ENCODE measurements at regions not wholly inside any gene's neighbourhood (a gene's known extent, or its start where the extent isn't known, plus 50 kb on each side); places are given as distances from the start of the nearest gene placed in this dataset.

GRCh38 chr13:40220299-40220935 is 446.0 kb downstream of the FOXO1 start:
- no peak for DNase-seq (ENCODE audit: low spot score)

DNA sequence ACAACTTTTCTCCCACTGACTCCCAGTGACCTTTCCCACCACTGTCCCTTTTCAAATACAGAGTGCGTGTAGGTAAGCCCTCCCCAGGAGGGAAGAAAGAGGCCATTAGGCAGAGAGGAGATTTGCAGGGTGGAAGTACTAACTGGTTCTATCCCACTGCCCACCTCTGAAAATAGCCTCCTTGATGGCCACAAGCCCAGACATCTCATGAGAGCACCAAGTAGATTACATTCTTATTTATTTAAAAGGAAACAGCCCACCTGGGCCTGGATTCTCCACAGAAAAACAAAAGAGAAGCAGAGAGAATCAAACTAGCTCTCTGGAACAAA is 445.3 kb downstream of the FOXO1 start:
- no peak for DNase-seq (ENCODE audit: low spot score)

DNA sequence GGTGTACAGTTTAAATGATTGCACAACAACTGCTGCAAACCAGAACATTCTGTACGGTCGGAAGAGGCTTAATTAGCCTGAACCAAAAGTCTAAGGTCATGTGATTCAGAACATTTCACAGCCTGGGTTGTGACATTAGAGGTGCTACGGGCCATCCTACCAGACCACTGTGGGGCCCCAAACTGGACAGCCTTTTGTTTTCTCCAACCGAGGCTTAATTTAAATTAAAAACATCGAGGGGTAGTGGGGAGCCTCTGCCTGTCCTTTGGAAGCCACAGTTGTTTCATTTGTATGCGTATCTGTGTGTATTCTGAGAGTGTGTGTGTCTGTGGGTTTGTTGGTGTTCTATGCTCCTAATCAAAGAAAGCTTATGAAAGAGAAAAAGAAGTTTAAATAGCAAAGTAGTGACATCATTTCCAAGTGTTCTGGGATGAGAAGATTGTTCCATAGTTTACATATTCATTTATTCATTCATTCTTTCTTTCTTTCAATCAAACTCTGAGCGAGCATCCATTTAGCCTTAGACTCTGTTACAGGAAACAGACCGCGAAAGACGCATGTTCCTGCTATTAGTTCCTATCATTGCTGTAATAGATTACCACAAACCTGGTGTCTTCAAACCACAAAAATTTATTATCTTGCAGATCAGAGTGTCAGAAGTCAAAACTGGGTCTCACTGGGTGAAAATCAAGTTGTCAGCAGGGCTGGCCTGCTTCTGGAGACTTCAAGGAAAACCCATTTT is 444.8 kb downstream of the FOXO1 start:
- DNase-seq (ENCODE audit: low spot score) = peak; percentile 29

DNA sequence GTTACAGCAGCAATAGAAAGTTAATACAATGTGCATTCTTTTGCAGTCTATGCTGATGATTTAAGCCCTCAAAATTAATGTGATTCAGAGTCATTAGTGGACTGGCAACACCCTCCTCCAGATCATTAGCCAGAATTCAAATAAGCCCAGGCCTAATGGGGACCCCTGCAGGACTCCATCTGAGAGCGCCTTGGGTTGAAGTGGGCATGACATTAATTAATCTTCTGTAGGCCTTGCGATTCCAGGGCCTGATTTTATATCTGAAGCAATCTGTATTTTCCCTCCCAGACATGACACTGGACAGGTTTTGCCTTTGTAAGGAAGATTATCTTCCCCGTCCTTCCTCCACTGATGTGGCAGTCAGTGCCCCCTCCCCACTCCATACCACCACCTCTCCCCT is 442.9 kb downstream of the FOXO1 start:
- no peak for DNase-seq (ENCODE audit: low spot score)

GRCh38 chr13:40228496-40228895 is 437.9 kb downstream of the FOXO1 start:
- DNase-seq (ENCODE audit: low spot score) = peak; percentile 10

- DNase-seq (ENCODE audit: low spot score) = no peak
These were observed 437.5 kb downstream of the FOXO1 start for GRCh38 chr13:40228990-40229389.

GRCh38 chr13:40230833-40231266 is 435.6 kb downstream of the FOXO1 start:
- no peak for DNase-seq (ENCODE audit: low spot score)

- no peak for DNase-seq (ENCODE audit: low spot score)
These were observed 435.1 kb downstream of the FOXO1 start for GRCh38 chr13:40231311-40231710.

DNA sequence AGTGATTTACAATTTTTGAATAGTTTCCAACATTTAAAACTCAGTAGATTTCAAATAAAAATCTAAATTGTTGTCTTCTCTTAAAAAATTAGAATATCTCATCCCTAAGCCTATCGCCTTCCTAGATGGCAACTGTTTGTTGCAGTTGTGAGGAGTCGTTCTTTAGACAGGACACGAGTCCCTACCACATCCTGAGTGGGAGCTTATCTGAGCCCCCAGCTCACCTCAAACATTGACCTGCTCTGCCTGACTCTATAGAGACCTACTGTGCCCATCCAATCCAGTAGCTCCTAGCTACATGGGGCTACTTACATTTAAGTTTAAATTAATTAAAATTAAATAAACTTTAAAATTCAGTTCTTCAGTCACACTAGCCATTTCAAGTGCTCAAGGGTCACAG is 434.7 kb downstream of the FOXO1 start:
- DNase-seq (ENCODE audit: low spot score) = no peak

DNA sequence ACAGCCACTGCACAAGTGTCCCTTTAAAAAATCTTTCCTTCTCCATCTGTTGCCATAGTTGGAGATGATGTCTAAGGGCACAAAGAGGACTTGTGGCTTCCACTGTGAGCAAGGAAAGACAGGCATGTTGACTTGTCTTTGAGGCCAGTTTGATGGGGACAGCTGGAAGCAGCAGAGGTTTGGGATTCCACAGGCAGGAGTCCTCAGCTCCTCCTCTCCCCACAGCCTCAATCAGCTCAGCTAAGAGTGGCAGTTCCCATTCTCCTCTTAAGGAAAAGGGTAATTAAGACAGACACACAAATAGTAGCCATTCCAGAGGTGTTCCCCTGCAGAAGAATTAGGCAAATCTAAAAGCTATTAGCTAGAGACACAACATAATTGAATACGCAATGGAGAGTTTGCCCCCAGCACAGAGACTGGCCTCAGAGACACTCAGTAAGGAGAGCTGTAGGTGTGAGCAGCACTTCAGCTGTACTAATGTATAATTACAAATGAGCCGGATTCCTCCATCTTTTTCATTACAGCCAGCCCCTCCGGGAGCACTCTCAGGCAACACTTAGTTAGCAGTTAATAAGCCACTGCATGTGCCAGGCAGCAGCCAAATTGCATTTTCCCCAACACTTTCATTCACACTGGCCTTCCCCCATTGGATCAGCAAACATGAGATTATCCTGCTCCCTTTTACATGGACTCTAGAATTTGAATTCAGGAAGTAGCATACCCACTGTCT is 434.0 kb downstream of the FOXO1 start:
- DNase-seq (ENCODE audit: low spot score) = no peak

GRCh38 chr13:40233731-40234195 is 432.7 kb downstream of the FOXO1 start:
- DNase-seq (ENCODE audit: low spot score) = no peak

- peak; percentile 81 for DNase-seq (ENCODE audit: low spot score)
These were observed 431.2 kb downstream of the FOXO1 start for GRCh38 chr13:40235160-40235796.

GRCh38 chr13:40236566-40237168 is 429.8 kb downstream of the FOXO1 start:
- no peak for DNase-seq (ENCODE audit: low spot score)

GRCh38 chr13:40238761-40239160 is 427.7 kb downstream of the FOXO1 start:
- DNase-seq (ENCODE audit: low spot score) = no peak

GRCh38 chr13:40240293-40240692 is 426.1 kb downstream of the FOXO1 start:
- DNase-seq (ENCODE audit: low spot score) = no peak

- no peak for DNase-seq (ENCODE audit: low spot score)
These were observed 425.2 kb downstream of the FOXO1 start for GRCh38 chr13:40241125-40241798.

- no peak for DNase-seq (ENCODE audit: low spot score)
These were observed 423.4 kb downstream of the FOXO1 start for GRCh38 chr13:40243047-40243446.

- DNase-seq (ENCODE audit: low spot score) = no peak
These were observed 422.5 kb downstream of the FOXO1 start for GRCh38 chr13:40243982-40244381.

- DNase-seq (ENCODE audit: low spot score) = no peak
These were observed 420.9 kb downstream of the FOXO1 start for GRCh38 chr13:40245567-40245966.

GRCh38 chr13:40247845-40248244 is 418.6 kb downstream of the FOXO1 start:
- DNase-seq (ENCODE audit: low spot score) = no peak

- DNase-seq (ENCODE audit: low spot score) = no peak
These were observed 415.0 kb downstream of the FOXO1 start for GRCh38 chr13:40251343-40252032.
